Epithelial cell of proximal tubule (primary cell): ENCODE measurements at regions not wholly inside any gene's neighbourhood (a gene's known extent, or its start where the extent isn't known, plus 50 kb on each side); places are given as distances from the start of the nearest gene placed in this dataset.

ENCODE experiments used
- DNase-seq: peaks from one replicate; pipeline ENCODE4 v3.0.0-alpha.2; 2011; ENCODE audit warnings: low read depth
- H3K4me3 ChIP-seq: 2 replicates; pipeline ENCODE4 v1.5.1; 2011; ENCODE audit warnings: low read depth, mild to moderate bottlenecking, low read length
- TF ChIP-seq, protein P1 (sequence below): conservative IDR thresholded peaks from 2 replicates; pipeline ENCODE4 v1.5.1; 2012; ENCODE audit warnings: low read depth, mild to moderate bottlenecking, low read length

GRCh38 chr15:38853608-38854007 lies 289.0 kb upstream of the RASGRP1 start:
- TF ChIP-seq, protein P1, sequence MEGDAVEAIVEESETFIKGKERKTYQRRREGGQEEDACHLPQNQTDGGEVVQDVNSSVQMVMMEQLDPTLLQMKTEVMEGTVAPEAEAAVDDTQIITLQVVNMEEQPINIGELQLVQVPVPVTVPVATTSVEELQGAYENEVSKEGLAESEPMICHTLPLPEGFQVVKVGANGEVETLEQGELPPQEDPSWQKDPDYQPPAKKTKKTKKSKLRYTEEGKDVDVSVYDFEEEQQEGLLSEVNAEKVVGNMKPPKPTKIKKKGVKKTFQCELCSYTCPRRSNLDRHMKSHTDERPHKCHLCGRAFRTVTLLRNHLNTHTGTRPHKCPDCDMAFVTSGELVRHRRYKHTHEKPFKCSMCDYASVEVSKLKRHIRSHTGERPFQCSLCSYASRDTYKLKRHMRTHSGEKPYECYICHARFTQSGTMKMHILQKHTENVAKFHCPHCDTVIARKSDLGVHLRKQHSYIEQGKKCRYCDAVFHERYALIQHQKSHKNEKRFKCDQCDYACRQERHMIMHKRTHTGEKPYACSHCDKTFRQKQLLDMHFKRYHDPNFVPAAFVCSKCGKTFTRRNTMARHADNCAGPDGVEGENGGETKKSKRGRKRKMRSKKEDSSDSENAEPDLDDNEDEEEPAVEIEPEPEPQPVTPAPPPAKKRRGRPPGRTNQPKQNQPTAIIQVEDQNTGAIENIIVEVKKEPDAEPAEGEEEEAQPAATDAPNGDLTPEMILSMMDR = peak; percentile 58
- no peak overlapping the region for H3K4me3 ChIP-seq
- DNase-seq = no peak

DNA sequence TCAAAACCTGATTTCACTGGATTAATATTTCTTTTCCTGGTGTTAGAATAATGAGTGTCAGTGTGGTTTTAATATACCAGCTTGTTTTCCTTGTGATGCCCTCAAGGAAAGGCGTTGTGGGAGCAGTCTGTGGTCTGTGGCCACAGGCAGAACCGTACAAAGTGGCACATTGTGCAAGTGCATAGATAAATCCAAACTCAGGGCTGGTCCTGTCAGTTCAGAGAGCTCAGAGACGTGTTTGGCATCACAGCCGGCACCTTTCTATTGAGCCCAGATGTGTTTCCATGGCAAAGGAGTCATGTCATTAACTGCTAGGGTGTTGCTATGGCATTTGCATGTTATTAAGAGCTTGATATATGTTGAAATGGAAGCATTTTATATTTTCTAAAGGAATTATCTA lies 289.9 kb upstream of the RASGRP1 start:
- H3K4me3 ChIP-seq = no peak overlapping the region
- TF ChIP-seq, protein P1 = no peak
- no peak for DNase-seq

GRCh38 chr15:38857814-38858213 lies 293.2 kb upstream of the RASGRP1 start:
- no peak overlapping the region for H3K4me3 ChIP-seq
- no peak for DNase-seq
- TF ChIP-seq, protein P1 = no peak

- DNase-seq = no peak
- H3K4me3 ChIP-seq = no peak overlapping the region
- TF ChIP-seq, protein P1 = no peak
These were observed 295.0 kb upstream of the RASGRP1 start for GRCh38 chr15:38859574-38859973.

DNA sequence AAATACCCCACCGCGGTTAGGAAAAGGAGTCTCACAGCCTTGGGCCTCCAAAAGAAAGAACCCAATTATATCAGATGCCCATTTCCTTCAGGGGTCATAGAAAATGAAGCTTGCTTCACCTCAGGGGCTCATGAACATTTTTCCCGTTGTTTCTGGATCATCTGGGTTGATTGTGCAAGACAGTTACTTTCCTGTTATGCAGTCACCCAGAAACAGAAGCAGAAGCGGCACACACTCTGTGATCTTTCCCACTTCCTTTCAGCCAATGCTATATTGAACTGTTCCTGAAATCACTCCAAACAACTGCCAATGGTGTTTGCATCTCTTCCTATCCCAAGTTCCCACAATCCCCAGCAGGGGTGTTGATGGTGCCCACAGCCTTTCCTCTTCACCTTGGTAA lies 295.6 kb upstream of the RASGRP1 start:
- H3K4me3 ChIP-seq = no peak overlapping the region
- TF ChIP-seq, protein P1 = no peak
- DNase-seq = peak; percentile 37

GRCh38 chr15:38860674-38861073 lies 296.1 kb upstream of the RASGRP1 start:
- no peak overlapping the region for H3K4me3 ChIP-seq
- DNase-seq = no peak
- TF ChIP-seq, protein P1 = no peak

GRCh38 chr15:38861108-38861507 lies 296.5 kb upstream of the RASGRP1 start:
- no peak overlapping the region for H3K4me3 ChIP-seq
- DNase-seq = peak; percentile 16
- TF ChIP-seq, protein P1 = no peak
